ENCODE measurements at regions not wholly inside any gene's neighbourhood (a gene's known extent, or its start where the extent isn't known, plus 50 kb on each side); places are given as distances from the start of the nearest gene placed in this dataset.

DNA sequence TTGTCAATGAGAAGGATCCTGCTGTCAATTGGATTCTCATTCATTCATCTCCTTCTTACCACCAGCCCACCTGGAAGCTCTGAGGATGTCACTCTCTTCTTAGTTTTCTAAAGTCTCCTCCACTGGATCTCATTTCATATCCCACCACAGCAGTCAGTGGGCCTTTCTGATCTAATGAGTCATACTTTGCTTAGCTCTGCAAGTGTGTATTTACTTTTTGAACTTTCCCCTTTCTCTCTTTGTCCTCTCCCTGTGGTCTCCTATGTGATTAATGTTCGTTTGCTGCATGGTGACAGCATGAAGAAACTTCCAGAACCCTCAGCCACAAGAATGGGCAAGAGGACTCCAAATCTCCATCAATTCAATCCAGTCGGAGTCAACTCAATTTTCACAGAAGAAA, 63.6 kb upstream of the SYNDIG1 start:
- TF ChIP-seq, protein P1, sequence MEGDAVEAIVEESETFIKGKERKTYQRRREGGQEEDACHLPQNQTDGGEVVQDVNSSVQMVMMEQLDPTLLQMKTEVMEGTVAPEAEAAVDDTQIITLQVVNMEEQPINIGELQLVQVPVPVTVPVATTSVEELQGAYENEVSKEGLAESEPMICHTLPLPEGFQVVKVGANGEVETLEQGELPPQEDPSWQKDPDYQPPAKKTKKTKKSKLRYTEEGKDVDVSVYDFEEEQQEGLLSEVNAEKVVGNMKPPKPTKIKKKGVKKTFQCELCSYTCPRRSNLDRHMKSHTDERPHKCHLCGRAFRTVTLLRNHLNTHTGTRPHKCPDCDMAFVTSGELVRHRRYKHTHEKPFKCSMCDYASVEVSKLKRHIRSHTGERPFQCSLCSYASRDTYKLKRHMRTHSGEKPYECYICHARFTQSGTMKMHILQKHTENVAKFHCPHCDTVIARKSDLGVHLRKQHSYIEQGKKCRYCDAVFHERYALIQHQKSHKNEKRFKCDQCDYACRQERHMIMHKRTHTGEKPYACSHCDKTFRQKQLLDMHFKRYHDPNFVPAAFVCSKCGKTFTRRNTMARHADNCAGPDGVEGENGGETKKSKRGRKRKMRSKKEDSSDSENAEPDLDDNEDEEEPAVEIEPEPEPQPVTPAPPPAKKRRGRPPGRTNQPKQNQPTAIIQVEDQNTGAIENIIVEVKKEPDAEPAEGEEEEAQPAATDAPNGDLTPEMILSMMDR (IDR thresholded peaks at IDR 0.05), result no peak

DNA sequence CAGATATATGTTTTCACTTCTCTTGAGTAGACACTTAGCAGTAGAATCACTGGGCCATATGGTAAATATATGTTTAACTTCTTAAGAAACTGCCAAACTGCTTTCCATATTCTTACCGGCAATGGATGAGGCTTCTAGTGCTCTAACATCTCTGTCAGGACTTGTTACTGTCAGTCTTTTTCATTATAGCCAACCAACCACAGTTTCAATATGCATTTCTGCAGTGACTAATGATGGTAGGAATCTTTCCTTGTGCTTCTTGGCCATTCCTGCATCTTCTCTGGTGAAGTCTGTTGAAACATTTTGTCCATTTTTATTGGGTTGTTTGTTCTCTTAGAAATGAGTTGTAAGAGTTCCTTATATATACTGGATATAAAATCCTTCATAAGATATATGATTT, 66.0 kb upstream of the SYNDIG1 start:
- TF ChIP-seq, protein P1 (IDR thresholded peaks at IDR 0.05), result no peak

DNA sequence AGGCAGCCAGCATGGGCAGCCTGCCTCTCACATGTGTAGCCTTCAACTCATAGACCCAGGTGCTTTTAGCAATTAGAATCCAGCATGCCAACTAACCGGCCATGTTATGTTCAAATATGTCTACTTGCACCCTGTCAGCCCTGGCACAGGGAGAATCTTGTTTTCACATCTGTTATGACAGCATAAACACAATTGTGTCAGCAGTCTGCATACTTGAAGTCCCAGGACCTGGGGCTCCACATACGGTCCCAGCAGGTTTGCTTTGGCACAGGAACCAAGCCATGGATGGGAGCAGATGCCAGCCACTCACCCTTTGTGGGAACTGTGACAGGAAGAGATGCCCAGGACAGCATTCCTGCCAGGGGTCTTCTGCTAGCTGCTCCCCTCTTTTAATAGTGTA, 67.2 kb upstream of the SYNDIG1 start:
- TF ChIP-seq, protein P1 (IDR thresholded peaks at IDR 0.05), result no peak

DNA sequence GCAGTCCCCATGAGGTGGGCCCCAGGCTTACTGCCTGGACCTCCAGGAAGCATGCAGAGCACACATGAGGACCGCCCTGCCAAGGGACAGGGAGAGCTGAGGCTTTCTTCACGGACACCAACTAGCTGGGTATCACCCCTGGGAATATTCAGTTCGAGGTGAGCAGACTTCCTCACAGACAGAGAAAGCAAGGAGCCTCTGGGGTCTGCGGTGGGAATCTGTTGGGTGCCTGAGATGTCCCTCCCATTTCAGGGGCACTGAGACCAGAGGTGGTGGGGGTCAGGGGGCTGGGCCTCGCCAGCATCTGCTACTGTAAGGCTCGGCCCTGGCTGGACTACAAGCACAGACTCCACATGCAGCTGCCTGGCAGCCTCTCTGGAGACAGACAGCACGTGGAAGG, 74.3 kb upstream of the SYNDIG1 start:
- TF ChIP-seq, protein P1 (IDR thresholded peaks at IDR 0.05), result no peak

DNA sequence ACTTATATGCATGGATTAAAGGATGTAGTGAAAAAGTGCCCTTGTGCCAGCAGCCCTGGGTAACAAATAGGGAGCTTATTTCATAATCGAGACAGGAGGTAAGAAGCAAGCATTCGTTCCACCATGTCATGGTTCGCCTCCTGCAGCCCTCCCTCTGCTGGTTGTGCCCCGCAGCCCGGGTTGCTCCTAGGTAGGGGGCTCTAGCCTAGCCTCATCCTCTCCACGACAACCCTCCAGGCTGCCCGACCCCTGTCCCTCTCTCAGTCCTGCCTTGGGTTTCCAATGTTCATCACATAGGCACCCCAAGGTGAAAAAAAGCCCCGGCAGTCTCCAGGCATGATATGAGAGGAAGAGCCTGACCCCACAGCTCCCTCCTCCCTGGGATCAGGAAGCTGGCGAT, 75.5 kb upstream of the SYNDIG1 start:
- TF ChIP-seq, protein P1 (IDR thresholded peaks at IDR 0.05), result no peak

DNA sequence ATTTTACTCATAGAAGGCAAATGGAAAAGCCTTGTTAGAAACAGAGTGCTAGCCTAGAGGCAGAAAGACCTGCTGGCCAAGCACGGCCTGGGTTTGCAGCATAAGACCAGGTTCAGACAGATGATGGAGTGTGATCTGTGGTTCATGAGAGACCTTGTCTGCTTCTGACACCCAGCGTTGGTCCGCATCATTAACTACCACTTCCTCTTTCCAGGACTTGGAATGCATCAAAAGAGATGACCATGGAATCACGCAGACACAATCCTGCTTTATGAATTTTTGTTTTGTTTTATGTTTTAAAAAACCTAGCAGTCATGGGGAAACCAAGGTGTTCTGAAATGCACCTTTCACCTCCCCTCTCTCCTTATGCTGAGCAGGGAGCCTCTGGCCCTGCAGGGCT, 76.8 kb upstream of the SYNDIG1 start:
- TF ChIP-seq, protein P1 (IDR thresholded peaks at IDR 0.05), result no peak

DNA sequence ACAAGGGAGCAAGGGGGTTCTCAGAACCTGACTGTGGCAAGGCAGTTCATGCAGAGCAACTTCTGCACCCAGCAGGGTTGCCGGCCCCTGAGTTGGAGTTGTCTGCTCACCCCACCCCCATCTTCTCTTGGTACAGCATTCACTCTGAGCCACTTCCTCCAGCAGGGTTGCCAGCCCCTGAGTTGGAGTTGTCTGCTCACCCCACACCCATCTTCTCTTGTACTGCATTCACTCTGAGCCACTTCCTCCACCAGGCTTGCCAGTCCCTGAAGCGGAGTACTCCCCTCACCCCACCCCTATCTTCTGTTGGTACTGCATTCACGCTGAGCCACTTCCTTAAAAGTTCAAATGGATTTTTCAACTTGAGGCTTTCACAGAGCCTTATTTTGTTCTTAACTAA, 79.7 kb upstream of the SYNDIG1 start:
- TF ChIP-seq, protein P1 (IDR thresholded peaks at IDR 0.05), result no peak

DNA sequence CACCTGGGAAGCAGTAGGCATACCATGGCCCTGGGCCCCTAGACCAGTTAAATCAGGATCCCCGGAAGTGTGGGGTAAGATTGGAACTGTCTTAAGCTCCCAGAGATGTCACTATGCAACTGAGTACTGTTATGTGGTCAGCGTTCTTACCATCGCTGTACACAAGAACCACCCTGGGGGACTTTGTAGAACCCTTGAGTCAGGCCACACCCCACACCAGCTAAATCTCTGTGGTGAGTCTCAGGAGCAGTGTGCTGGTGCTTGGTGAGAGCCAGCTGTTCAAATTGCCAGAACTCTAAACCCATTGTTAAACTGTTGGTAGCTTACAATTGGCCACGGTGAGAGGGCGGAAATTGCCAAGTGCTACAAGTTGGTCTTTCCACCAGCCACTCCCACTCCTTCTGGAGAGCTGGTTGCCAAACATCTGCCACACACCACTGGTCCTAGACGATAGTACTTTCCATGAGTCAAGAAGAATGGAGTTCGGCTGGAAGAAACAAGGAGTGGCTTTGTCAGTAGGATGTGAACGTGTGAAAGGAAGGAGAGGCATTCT, 80.5 kb upstream of the SYNDIG1 start:
- TF ChIP-seq, protein P1 (IDR thresholded peaks at IDR 0.05), result no peak
